HUES64 (cell line): ENCODE measurements at regions not wholly inside any gene's neighbourhood (a gene's known extent, or its start where the extent isn't known, plus 50 kb on each side); places are given as distances from the start of the nearest gene placed in this dataset.

Experiments used
- H3K27ac ChIP-seq: 2 replicates; pipeline ENCODE4 v1.7.0; 2013; ENCODE audit warnings: low read depth, low read length, inconsistent platforms
- H3K27me3 ChIP-seq: 2 replicates; pipeline ENCODE4 v1.6.1; 2013; ENCODE audit warnings: mild to moderate bottlenecking, low read length; ENCODE audit not compliant: insufficient read depth
- H3K36me3 ChIP-seq: 2 replicates; pipeline ENCODE4 v1.6.1; 2013; ENCODE audit warnings: mild to moderate bottlenecking, low read length; ENCODE audit not compliant: insufficient read depth
- H3K4me1 ChIP-seq: 2 replicates; pipeline ENCODE4 v1.6.1; 2013; ENCODE audit warnings: mild to moderate bottlenecking, low read length, moderate library complexity; ENCODE audit not compliant: insufficient read depth
- H3K4me3 ChIP-seq: 2 replicates; pipeline ENCODE4 v1.5.1; 2013; ENCODE audit warnings: mild to moderate bottlenecking, low read length, moderate library complexity
- H3K9ac ChIP-seq: 2 replicates; pipeline ENCODE4 v1.6.1; 2013; ENCODE audit warnings: mild to moderate bottlenecking, low read depth, low read length
- H3K9me3 ChIP-seq: 2 replicates; pipeline ENCODE4 v1.6.1; 2013; ENCODE audit warnings: low read depth, low read length; ENCODE audit not compliant: insufficient read depth
- WGBS: fragments of 150-250, 120-280 bp; methylation state at CpG from one replicate; pipeline ENCODE4 v1.1.7; 2013; ENCODE audit warnings: missing lambda C conversion rate; 5-methylcytosine and 5-hydroxymethylcytosine counted together

DNA sequence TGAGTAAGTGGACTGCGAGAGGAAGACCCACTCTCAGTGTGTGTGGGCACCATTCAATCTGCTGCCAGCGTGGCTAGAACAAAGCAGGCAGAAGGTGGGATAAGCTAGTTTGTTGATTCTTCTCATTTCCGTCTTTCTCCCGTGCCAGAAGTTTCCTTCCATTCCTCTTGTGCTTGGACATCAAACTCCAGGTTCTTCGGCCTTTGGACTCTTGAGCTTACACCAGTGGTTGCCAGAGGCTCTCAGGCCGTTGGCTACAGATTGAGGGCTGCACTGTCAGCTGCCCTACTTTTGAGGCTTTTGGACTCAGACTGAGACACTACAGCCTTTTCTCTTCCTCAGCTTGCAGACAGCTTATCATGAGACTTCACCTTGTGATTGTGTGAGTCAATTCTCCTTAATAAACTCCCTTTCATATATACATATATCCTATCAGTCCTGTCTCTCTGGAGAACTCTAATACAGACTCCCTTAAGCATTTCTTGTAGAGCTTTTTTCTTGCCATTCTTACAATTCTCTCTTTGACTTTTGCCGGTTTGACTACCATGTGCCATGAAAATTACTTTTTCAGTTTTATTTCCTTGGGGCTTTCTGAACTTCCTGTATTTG lies 494.9 kb downstream of the PRR16 start:
- no peaks in the 10 kb centered on the region for H3K9me3 ChIP-seq
- no peaks in the 10 kb centered on the region for H3K27me3 ChIP-seq
- H3K4me1 ChIP-seq: no peaks in the 10 kb centered on the region
- H3K36me3 ChIP-seq: no peaks in the 10 kb centered on the region
- H3K9ac ChIP-seq: no peak overlapping the region
- no peak overlapping the region for H3K4me3 ChIP-seq
- no peak overlapping the region for H3K27ac ChIP-seq
- WGBS: 93% methylated on average over 7 of the region's 7 CpGs

DNA sequence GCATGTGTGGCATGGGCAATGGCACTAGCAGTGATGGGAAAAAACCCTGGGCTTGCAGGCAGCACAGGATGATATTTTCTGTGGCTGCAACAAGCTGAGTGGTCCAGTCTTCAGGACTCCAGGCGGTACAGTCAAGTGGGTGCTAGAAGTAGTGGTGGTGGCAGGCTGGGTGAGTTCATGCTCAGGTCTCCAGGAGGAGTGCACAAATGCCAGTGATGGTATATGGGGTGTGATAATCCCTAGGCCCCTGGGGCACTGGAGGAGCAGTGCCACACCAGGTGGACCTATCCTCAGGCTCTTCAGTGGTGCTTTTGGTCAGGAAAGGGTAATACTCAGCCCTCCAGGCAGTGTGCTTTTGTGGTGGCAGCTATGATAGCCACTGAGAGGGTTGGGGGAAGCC lies 496.4 kb downstream of the PRR16 start:
- no peaks in the 10 kb centered on the region for H3K27me3 ChIP-seq
- no peaks in the 10 kb centered on the region for H3K9me3 ChIP-seq
- no peak overlapping the region for H3K9ac ChIP-seq
- 94% methylated on average over 1 of the region's 1 CpG for whole genome bisulfite sequencing
- no peak overlapping the region for H3K4me3 ChIP-seq
- H3K27ac ChIP-seq: no peak overlapping the region
- no peaks in the 10 kb centered on the region for H3K4me1 ChIP-seq
- H3K36me3 ChIP-seq: no peaks in the 10 kb centered on the region

DNA sequence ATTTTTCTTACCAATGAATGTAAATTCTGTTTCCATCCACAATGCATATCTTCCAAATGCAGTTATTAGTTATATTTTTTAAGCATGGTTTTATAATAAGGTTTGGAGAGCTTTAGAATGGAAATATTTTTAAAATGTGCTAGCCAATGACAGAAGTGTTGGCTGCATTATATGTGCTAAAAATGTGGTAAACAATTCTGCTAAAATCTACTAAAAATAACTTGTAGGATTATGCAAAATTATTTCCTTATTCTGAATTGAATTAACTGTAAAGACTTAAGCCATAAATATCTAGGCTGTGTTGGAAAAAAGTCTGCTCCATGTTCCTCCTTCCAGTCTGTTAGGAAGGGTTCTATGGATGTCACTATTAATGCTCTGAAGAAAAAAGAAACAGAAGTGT lies 503.3 kb downstream of the PRR16 start:
- Histone ChIP-seq H3K9me3 (no peaks in the 10 kb centered on the region), H3K36me3 (no peaks in the 10 kb centered on the region), H3K4me1 (no peaks in the 10 kb centered on the region), H3K9ac (no peak overlapping the region), H3K4me3 (no peak overlapping the region), H3K27ac (no peak overlapping the region), H3K27me3 (no peaks in the 10 kb centered on the region)

DNA sequence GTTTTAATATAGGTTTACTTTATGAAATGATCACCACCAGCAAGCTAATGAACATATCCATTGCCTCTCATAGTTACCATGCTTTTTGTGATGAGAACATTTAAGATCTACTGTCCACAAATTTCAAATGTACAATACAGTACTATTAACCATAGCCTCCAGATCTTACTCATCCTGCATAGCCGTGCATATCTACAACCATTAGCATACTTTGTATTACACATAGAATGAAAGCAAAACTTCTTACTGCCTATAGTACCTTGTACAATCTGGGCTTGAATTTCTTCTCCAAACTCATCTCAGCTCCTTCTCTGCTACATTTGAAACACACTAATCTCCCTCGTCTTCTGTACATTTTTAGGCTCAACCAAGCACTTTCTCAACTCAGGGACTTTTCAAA lies 510.6 kb downstream of the PRR16 start:
- Histone ChIP-seq H3K27ac (no peak overlapping the region), H3K4me3 (no peak overlapping the region), H3K9me3 (no peaks in the 10 kb centered on the region), H3K9ac (no peak overlapping the region), H3K4me1 (no peaks in the 10 kb centered on the region), H3K27me3 (no peaks in the 10 kb centered on the region), H3K36me3 (no peaks in the 10 kb centered on the region)
- 92% methylated on average over 2 of the region's 2 CpGs for WGBS

DNA sequence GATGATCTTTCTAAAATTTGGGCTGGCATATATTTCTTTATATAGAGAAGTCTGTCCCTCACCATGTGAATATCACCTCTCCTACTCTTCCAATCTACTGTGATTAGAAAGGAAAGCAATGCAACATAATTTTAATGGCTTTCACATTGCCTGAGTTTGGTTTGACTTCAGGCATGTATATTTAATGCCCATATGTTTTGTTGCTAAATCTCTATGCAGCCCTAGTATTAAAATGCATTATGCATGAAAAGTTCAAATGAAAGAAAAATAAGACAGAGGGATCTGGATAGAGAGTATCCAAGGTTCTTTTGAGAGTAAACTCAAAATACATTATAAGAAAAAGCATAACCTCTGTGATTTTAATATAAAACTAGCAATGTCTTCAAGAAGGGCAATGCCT lies 518.3 kb downstream of the PRR16 start:
- no peaks in the 10 kb centered on the region for H3K9me3 ChIP-seq
- no peak overlapping the region for H3K9ac ChIP-seq
- no peaks in the 10 kb centered on the region for H3K36me3 ChIP-seq
- H3K27me3 ChIP-seq: no peaks in the 10 kb centered on the region
- no peak overlapping the region for H3K4me3 ChIP-seq
- no peaks in the 10 kb centered on the region for H3K4me1 ChIP-seq
- no peak overlapping the region for H3K27ac ChIP-seq

DNA sequence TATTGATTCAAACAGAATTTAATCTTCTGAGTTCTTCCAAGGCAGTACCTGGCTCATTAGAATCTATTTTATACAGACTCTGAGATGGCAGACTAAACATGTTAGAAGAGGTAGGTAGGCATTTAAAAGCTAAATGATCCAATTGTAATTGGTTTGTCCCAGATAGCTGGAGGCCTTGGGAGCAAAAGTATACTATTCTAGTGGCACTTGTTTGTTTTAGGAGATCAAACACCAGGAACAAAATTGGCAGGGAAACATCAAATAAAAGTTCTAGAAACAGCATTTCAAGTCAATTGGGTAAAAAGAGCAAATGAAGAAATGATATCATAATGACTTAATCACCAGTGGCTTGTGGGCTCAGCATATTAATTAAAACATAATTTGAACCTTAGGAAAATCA lies 521.4 kb downstream of the PRR16 start:
- Histone ChIP-seq H3K9ac (no peak overlapping the region), H3K4me1 (no peaks in the 10 kb centered on the region), H3K4me3 (no peak overlapping the region), H3K27ac (no peak overlapping the region), H3K27me3 (no peaks in the 10 kb centered on the region), H3K36me3 (no peaks in the 10 kb centered on the region), H3K9me3 (no peaks in the 10 kb centered on the region)

DNA sequence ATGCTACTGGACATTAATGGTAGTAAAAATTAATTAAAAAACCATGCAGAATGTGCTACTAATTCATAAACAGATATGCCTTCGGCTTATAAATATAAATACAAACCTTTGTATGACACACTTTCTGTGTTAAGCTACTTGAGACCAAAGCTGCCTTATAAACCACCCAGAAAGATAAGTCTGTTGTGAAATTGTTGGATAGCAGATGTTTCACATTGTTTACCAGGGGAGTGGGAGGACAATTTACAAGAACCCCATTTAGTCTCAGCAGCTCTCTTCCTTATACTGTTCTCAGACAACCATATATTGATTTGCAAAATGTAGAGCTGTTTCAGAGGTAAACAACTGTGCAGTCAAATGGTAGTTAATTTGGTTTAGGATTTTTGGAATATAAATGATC lies 524.4 kb downstream of the PRR16 start:
- H3K36me3 ChIP-seq: no peaks in the 10 kb centered on the region
- no peaks in the 10 kb centered on the region for H3K4me1 ChIP-seq
- 80% methylated on average over 1 of the region's 1 CpG for WGBS
- no peak overlapping the region for H3K27ac ChIP-seq
- H3K9ac ChIP-seq: no peak overlapping the region
- H3K9me3 ChIP-seq: no peaks in the 10 kb centered on the region
- no peaks in the 10 kb centered on the region for H3K27me3 ChIP-seq
- no peak overlapping the region for H3K4me3 ChIP-seq

DNA sequence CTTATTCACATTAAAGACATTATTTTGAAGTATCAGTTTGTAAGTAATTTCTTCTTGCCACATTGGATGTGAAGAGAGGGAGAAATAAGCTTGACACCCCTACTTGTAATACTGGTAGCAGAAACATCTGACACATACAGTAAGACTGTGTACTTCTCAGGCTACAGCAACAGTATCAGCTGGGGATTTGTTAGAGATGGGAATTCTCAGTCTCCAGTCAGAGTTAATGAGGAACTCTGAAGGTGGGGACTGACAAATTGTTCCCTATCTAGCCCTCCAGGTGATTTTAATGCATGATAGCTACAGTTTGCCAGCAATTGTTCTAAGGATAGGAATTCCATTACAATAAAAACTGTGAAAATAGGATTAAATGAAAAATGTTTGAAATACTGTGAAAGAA lies 524.8 kb downstream of the PRR16 start:
- Histone ChIP-seq H3K27ac (no peak overlapping the region), H3K9me3 (no peaks in the 10 kb centered on the region), H3K4me1 (no peaks in the 10 kb centered on the region), H3K9ac (no peak overlapping the region), H3K36me3 (no peaks in the 10 kb centered on the region), H3K27me3 (no peaks in the 10 kb centered on the region), H3K4me3 (no peak overlapping the region)

DNA sequence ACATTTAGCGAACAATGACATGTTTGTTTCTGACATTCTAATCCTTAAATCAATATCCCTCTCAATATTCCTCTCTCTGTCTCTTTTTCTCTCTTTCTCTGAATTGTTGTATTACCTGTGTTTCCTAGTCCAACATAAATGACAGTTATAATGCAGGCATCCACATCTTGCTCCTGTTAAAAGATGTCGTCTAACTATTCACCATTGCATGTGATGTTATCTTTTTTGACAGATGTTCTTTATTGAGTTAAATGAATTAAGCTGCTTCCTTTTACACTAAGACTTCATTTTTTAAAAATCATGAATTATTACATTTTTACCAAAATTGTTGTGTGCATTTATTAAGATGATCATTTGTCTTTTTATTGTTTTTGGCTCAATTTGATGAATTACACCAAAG lies 527.5 kb downstream of the PRR16 start:
- Histone ChIP-seq H3K9me3 (no peaks in the 10 kb centered on the region), H3K4me3 (no peak overlapping the region), H3K27me3 (no peaks in the 10 kb centered on the region), H3K9ac (no peak overlapping the region), H3K4me1 (no peaks in the 10 kb centered on the region), H3K27ac (no peak overlapping the region), H3K36me3 (no peaks in the 10 kb centered on the region)
- WGBS: 78% methylated on average over 1 of the region's 2 CpGs

DNA sequence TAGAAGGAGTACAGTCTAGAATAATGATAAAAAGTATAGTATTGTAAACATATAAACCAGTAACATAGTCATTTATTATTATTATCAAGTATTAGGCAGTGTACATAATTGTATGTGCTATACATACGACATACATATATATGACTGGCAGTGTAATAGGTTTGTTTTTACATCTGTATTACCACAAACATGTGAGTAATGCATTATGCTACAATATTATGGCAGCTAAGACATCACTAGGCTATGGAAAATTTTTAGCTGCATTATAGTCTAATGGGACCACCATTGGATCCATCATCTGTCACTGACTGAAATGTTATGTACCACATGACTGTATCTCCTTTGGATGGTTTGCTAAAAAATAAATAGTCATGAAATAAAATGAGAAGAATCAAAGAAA lies 530.0 kb downstream of the PRR16 start:
- no CpG with 5 or more reads among the region's 1 CpG for WGBS

DNA sequence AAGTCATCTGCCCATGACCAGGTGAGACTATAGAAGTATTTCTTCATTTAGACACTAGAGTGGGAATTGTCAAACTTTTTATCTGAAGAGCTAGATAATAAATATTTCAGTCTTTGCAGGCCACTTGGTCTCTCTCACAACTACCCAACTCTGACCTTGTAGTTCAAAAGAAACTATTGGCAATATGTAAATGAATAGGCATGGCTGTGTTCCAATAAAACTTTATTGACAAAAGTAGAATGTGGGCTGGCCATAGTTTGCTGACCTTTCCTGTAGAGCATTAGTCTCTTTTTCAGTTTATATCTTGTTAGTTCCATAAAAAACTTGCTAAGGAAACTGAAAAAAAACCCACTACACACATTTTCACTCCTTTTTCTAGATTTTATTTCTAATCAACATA lies 535.5 kb downstream of the PRR16 start:
- Histone ChIP-seq H3K4me1 (no peaks in the 10 kb centered on the region), H3K27me3 (no peaks in the 10 kb centered on the region), H3K9ac (no peak overlapping the region), H3K36me3 (no peaks in the 10 kb centered on the region), H3K27ac (no peak overlapping the region), H3K4me3 (no peak overlapping the region), H3K9me3 (no peaks in the 10 kb centered on the region)

More for the DNA sequence above, 530.0 kb downstream of the PRR16 start:
- H3K4me3 ChIP-seq: no peak overlapping the region
- no peaks in the 10 kb centered on the region for H3K27me3 ChIP-seq
- H3K9me3 ChIP-seq: no peaks in the 10 kb centered on the region
- H3K4me1 ChIP-seq: no peaks in the 10 kb centered on the region
- H3K9ac ChIP-seq: no peak overlapping the region
- no peaks in the 10 kb centered on the region for H3K36me3 ChIP-seq
- H3K27ac ChIP-seq: no peak overlapping the region

DNA sequence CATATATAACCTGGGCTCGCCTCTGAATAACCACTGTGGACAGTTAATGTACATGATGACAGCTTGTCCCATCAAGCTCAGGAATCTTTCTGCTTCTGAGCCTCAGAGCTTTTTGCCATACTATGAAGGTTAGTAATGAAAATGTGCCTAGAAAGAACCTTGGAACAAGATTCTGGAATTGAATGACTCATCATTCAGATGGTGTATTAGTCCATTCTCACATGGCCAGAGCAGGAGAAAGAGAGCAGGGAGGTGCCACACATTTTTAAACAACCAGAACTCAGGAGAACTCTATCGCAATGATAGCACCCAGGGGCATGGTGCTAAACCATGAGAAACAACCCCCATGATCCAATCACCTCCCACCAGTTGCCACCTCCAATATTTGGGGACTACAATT lies 542.1 kb downstream of the PRR16 start:
- Histone ChIP-seq H3K4me1 (no peaks in the 10 kb centered on the region), H3K9me3 (no peaks in the 10 kb centered on the region), H3K27me3 (no peaks in the 10 kb centered on the region), H3K27ac (no peak overlapping the region), H3K4me3 (no peak overlapping the region), H3K36me3 (no peaks in the 10 kb centered on the region), H3K9ac (no peak overlapping the region)
- 93% methylated on average over 2 of the region's 2 CpGs for WGBS
